ENCODE measurements at regions not wholly inside any gene's neighbourhood (a gene's known extent, or its start where the extent isn't known, plus 50 kb on each side); places are given as distances from the start of the nearest gene placed in this dataset.

DNA sequence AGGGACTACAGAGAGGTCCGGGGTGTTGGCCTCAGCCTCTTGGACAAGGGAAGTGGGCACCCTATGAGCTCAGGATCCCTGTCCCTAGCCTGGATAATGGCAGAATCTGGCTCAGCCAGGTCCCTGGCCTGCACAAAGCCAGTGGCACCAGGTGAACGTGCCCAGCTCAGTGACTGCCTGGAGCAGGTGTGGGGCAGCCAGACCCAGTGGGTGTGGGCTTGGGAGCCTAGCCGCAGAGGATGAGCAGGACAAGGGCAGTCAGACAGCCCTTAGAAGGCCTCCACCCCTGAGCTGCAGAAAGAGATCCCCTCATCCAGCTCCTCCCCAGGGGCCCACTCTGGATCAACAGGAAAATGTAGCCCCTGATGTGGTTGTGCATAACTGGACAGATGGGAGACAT is 585.3 kb downstream of the KCNJ18 start:
- no peak for TF ChIP-seq CTCF (IDR thresholded peaks at IDR 0.05)
- TF ChIP-seq POLR2AphosphoS5 (IDR thresholded peaks at IDR 0.05; ENCODE audit: low read depth, low read length), result no peak

Measured in Panc1 (cell line).